Vagina (tissue), 2 donors: ENCODE measurements at regions not wholly inside any gene's neighbourhood (a gene's known extent, or its start where the extent isn't known, plus 50 kb on each side); places are given as distances from the start of the nearest gene placed in this dataset.
A peak's percentile ranks its signal among the peaks of the same experiment; 100 is the strongest.

Experiments
- DNase-seq, 2 donors: peaks; one replicate each; pipeline ENCODE4 v3.0.0-alpha.2; 2017; ENCODE audit errors: extremely low spot score in 2 of 2
- H3K27ac ChIP-seq: fragments of 200-600 bp; sonication (generic); one replicate; pipeline ENCODE4 v1.5.1; 2019
- H3K27me3 ChIP-seq: fragments of 200-600 bp; sonication (generic); one replicate; pipeline ENCODE4 v1.5.1; 2019
- H3K36me3 ChIP-seq, 2 donors: fragments of 200-600 bp; sonication (generic); one replicate each; pipeline ENCODE4 v1.5.1; 2017 to 2019
- H3K4me1 ChIP-seq: fragments of 200-600 bp; sonication (generic); one replicate; pipeline ENCODE4 v1.5.1; 2019
- H3K4me3 ChIP-seq, 2 donors: fragments of 200-600 bp; sonication (generic); 1 replicate in 1 of 2; 2 replicates in 1 of 2; pipeline ENCODE4 v1.5.1; 2016 to 2019
- H3K9me3 ChIP-seq: fragments of 200-600 bp; sonication (generic); one replicate; pipeline ENCODE4 v1.5.1; 2019
- CTCF ChIP-seq, 3 experiments: fragments of 450-650 bp in 2 of 3; fragments of 200-600 bp in 1 of 3; sonication (generic) in 1 of 3; IDR thresholded peaks; one replicate each; pipeline ENCODE4 v1.5.1; 2017 to 2019; ENCODE audit warnings: antibody characterized with exemption in 3 of 3, mild to moderate bottlenecking in 2 of 3, moderate library complexity in 2 of 3
- POLR2A ChIP-seq, 2 donors: fragments of 450-650 bp; IDR thresholded peaks; one replicate each; pipeline ENCODE4 v1.6.1; 2017; ENCODE audit warnings: antibody characterized with exemption in 2 of 2, mild to moderate bottlenecking in 2 of 2, moderate library complexity in 2 of 2
- POLR2AphosphoS5 ChIP-seq, 2 donors: sonication (generic); formaldehyde crosslinking; IDR thresholded peaks; one replicate each; pipeline ENCODE4 v1.9.0; 2017; ENCODE audit warnings: antibody characterized with exemption in 2 of 2, mild to moderate bottlenecking in 2 of 2, low read depth in 1 of 2; ENCODE audit not compliant: insufficient read depth in 1 of 2
- intact Hi-C: fragments of 100-400 bp; cut with DNase I; formaldehyde crosslinking; loops from one replicate; pipeline ENCODE4 v1.15.1; 2023

GRCh38 chr1:234549447-234550021, 60.4 kb downstream of the IRF2BP2 start:
- Histone ChIP-seq H3K4me3 (no peak overlapping the region), H3K27ac (no peak overlapping the region), H3K4me1 (peaks cover 29% of the 10 kb centered on the region), H3K27me3 (no peaks in the 10 kb centered on the region), H3K9me3 (no peaks in the 10 kb centered on the region), H3K36me3 (no peaks in the 10 kb centered on the region)
- intact Hi-C loops, result no loop called here
- peak; percentile 74 to 84 for DNase-seq
- TF ChIP-seq POLR2AphosphoS5 (IDR thresholded peaks at IDR 0.05; ENCODE audit: insufficient read depth in 1 of 2, low read depth in 1 of 2) (no peak), POLR2A (IDR thresholded peaks at IDR 0.05) (no peak), CTCF (IDR thresholded peaks at IDR 0.05) (no peak)

DNA sequence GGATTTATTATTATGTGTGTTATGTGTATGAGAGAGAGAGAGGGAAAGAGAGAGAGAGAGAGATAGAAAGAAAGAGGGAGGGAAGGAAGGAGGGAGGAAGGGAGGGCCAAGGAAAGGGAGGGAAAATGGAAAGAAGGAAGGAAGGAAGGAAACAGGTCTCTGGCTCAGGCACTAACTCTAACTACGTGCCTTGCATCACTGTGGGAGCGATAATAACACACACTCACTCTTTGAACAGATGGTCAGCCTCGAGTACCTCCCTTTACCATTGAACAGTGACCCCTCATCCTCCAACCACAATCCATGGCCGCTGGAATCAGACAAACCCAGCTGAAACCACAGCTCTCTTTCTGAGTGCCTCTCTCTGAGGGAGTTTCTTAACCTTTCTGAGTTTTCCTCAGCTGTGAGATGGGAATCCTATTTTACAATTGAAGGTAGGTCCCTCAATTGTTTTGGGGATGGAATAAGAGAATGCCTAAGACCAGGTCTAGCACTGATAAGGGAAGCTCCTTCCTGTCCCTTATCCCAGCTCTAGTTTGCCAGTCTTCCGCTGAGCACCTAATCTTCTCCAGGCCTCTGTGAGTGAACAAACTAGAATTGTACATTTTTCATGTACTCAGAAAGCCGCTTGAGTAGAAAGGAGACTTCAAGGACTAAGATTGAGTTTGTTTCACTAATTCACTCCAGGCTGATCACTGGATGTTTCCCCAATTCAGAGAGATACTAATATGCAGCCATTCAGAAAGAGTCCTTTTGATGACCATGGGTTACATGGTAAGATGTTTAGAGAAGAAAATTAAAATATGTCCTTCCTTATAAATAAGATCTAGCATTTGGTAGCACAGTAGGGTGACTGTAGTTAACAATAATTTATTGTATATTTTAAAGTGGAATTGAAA, 62.8 kb downstream of the IRF2BP2 start:
- no peak overlapping the region for H3K27ac ChIP-seq
- H3K4me1 ChIP-seq, result peaks cover 36% of the 10 kb centered on the region
- no peaks in the 10 kb centered on the region for H3K27me3 ChIP-seq
- intact Hi-C loops, result no loop called here
- H3K9me3 ChIP-seq, result no peaks in the 10 kb centered on the region
- H3K4me3 ChIP-seq, result no peak overlapping the region
- no peaks in the 10 kb centered on the region for H3K36me3 ChIP-seq
- peak; percentile 55 to 56 for DNase-seq
- TF ChIP-seq POLR2AphosphoS5 (IDR thresholded peaks at IDR 0.05; ENCODE audit: insufficient read depth in 1 of 2, low read depth in 1 of 2) (no peak), CTCF (IDR thresholded peaks at IDR 0.05) (no peak), POLR2A (IDR thresholded peaks at IDR 0.05) (no peak)

GRCh38 chr1:234546387-234546704, 63.6 kb downstream of the IRF2BP2 start:
- intact Hi-C loops, result no loop called here
- peak overlapping the region; percentile 91 for H3K27ac ChIP-seq
- no peaks in the 10 kb centered on the region for H3K27me3 ChIP-seq
- H3K4me3 ChIP-seq, result no peak overlapping the region
- H3K9me3 ChIP-seq, result no peaks in the 10 kb centered on the region
- TF ChIP-seq POLR2AphosphoS5 (IDR thresholded peaks at IDR 0.05; ENCODE audit: insufficient read depth in 1 of 2, low read depth in 1 of 2) (no peak), POLR2A (IDR thresholded peaks at IDR 0.05) (no peak), CTCF (IDR thresholded peaks at IDR 0.05) (no peak)
- DNase-seq, result peak in 1 of 2 donors; percentile 34
- H3K4me1 ChIP-seq, result peaks cover 44% of the 10 kb centered on the region
- no peaks in the 10 kb centered on the region for H3K36me3 ChIP-seq

DNA sequence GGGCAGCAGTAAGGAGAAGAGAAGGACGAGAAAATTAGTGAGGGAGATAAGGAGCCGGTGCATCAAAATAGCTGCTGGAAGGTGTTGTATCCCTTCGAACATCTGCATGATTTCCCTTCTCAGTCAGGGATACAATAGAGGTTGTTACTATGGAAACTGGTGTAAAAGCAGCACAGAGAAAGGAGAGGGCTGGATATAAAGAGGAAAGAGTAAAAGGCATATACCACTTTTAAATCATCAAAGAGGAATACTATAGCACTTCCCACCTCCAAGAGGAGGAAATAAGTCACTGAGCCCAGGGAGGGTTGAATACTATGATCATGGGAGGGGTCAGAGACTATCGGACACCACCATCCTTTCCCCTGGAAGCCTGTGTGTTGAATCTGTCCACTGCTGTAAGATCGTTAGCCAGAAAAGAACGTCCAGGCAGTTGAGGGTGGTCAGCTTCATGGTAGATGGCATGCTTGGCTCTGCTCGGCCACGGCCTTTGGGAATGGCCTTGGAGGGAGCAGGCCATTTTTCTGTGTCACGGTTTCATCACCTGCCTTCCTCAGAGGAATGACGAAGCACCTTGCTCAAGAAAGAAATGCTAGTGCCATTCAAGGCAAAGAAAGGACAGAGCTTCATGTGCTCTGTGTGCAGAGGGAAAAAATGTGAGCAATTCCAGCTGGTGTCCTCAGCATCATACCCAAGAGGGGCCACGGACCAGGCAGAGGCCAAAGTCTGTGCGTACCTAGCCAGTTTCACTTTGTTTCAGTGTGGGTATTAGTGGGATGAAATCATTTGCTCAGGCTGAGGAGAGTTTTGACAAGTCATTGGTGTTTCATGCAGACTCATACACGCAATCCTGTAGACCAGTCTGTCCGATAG, 64.2 kb downstream of the IRF2BP2 start:
- peak in 1 of 2 donors; percentile 74 for DNase-seq
- no peak for TF ChIP-seq POLR2AphosphoS5 (IDR thresholded peaks at IDR 0.05; ENCODE audit: insufficient read depth in 1 of 2, low read depth in 1 of 2)
- no peak for TF ChIP-seq CTCF (IDR thresholded peaks at IDR 0.05)
- TF ChIP-seq POLR2A (IDR thresholded peaks at IDR 0.05), result no peak
- H3K9me3 ChIP-seq, result no peaks in the 10 kb centered on the region
- peaks cover 50% of the 10 kb centered on the region for H3K4me1 ChIP-seq
- H3K27me3 ChIP-seq, result no peaks in the 10 kb centered on the region
- intact Hi-C loops, result no loop called here
- peak overlapping the region; percentile 91 for H3K27ac ChIP-seq
- H3K4me3 ChIP-seq, result no peak overlapping the region
- no peaks in the 10 kb centered on the region for H3K36me3 ChIP-seq
